ENCODE measurements at regions not wholly inside any gene's neighbourhood (a gene's known extent, or its start where the extent isn't known, plus 50 kb on each side); places are given as distances from the start of the nearest gene placed in this dataset.

GRCh38 chr2:136214307-136215200, 96.6 kb upstream of the CXCR4 start:
- Histone ChIP-seq H3K9ac (ENCODE audit: insufficient read depth, low read length) (no peak overlapping the region), H3K27me3 (ENCODE audit: control insufficient read depth, insufficient read depth, low read length) (no peaks in the 10 kb centered on the region), H3K4me2 (ENCODE audit: extremely low read depth, insufficient read depth, low read length) (no peak overlapping the region), H3K36me3 (ENCODE audit: control insufficient read depth, insufficient read depth, low read length) (no peaks in the 10 kb centered on the region), H3K27ac (ENCODE audit: insufficient read depth, low read length) (no peak overlapping the region), H3K79me2 (ENCODE audit: control insufficient read depth, insufficient read depth, low read length) (no peaks in the 10 kb centered on the region), H3K9me3 (ENCODE audit: control insufficient read depth, insufficient read depth, low read depth, low read length) (no peaks in the 10 kb centered on the region), H4K20me1 (ENCODE audit: control insufficient read depth, extremely low read depth, insufficient read depth, low read length) (no peaks in the 10 kb centered on the region), H3K4me1 (ENCODE audit: control insufficient read depth, extremely low read depth, insufficient read depth, low read length) (no peaks in the 10 kb centered on the region), H2AFZ (ENCODE audit: low read length) (no peak overlapping the region), H3K4me3 (replicated peaks in 1 of 4; ENCODE audit: control extremely low read depth in 1 of 4, insufficient read depth in 1 of 4, low read depth in 3 of 4, low read length in 4 of 4) (no peak overlapping the region)
- no peak for TF ChIP-seq EZH2 (IDR thresholded peaks at IDR 0.05; ENCODE audit: low read length, missing control alignments)
- no peak for DNase-seq (ENCODE audit: low read depth in 2 of 2)

- TF ChIP-seq CTCF (conservative IDR thresholded peaks at IDR 0.05 in 1 of 2, IDR thresholded peaks at IDR 0.05 in 1 of 2; ENCODE audit: low read depth in 1 of 2, low read length in 2 of 2) (no peak), EZH2 (IDR thresholded peaks at IDR 0.05; ENCODE audit: low read length, missing control alignments) (no peak)
Measured at GRCh38 chr2:136213836-136214235, 95.9 kb upstream of the CXCR4 start.

GRCh38 chr2:136212426-136213378, 94.8 kb upstream of the CXCR4 start:
- H3K9me3 ChIP-seq (ENCODE audit: control insufficient read depth, insufficient read depth, low read depth, low read length), result no peaks in the 10 kb centered on the region
- H3K9ac ChIP-seq (ENCODE audit: insufficient read depth, low read length), result no peak overlapping the region
- no peak overlapping the region for H3K27ac ChIP-seq (ENCODE audit: insufficient read depth, low read length)
- H2AFZ ChIP-seq (ENCODE audit: low read length), result no peak overlapping the region
- no peaks in the 10 kb centered on the region for H4K20me1 ChIP-seq (ENCODE audit: control insufficient read depth, extremely low read depth, insufficient read depth, low read length)
- H3K27me3 ChIP-seq (ENCODE audit: control insufficient read depth, insufficient read depth, low read length), result no peaks in the 10 kb centered on the region
- no peaks in the 10 kb centered on the region for H3K79me2 ChIP-seq (ENCODE audit: control insufficient read depth, insufficient read depth, low read length)
- TF ChIP-seq CTCF (conservative IDR thresholded peaks at IDR 0.05 in 1 of 2, IDR thresholded peaks at IDR 0.05 in 1 of 2; ENCODE audit: low read depth in 1 of 2, low read length in 2 of 2), result no peak
- no peak for TF ChIP-seq EZH2 (IDR thresholded peaks at IDR 0.05; ENCODE audit: low read length, missing control alignments)
- H3K4me1 ChIP-seq (ENCODE audit: control insufficient read depth, extremely low read depth, insufficient read depth, low read length), result no peaks in the 10 kb centered on the region
- DNase-seq (ENCODE audit: low read depth in 2 of 2), result no peak
- no peaks in the 10 kb centered on the region for H3K36me3 ChIP-seq (ENCODE audit: control insufficient read depth, insufficient read depth, low read length)
- no peak overlapping the region for H3K4me2 ChIP-seq (ENCODE audit: extremely low read depth, insufficient read depth, low read length)
- no peak overlapping the region for H3K4me3 ChIP-seq (replicated peaks in 1 of 4; ENCODE audit: control extremely low read depth in 1 of 4, insufficient read depth in 1 of 4, low read depth in 3 of 4, low read length in 4 of 4)

More at GRCh38 chr2:136213836-136214235, 95.9 kb upstream of the CXCR4 start:
- no peak overlapping the region for H3K27ac ChIP-seq (ENCODE audit: insufficient read depth, low read length)
- no peak overlapping the region for H3K4me3 ChIP-seq (replicated peaks in 1 of 4; ENCODE audit: control extremely low read depth in 1 of 4, insufficient read depth in 1 of 4, low read depth in 3 of 4, low read length in 4 of 4)
- no peaks in the 10 kb centered on the region for H3K79me2 ChIP-seq (ENCODE audit: control insufficient read depth, insufficient read depth, low read length)
- H2AFZ ChIP-seq (ENCODE audit: low read length), result no peak overlapping the region
- H3K27me3 ChIP-seq (ENCODE audit: control insufficient read depth, insufficient read depth, low read length), result no peaks in the 10 kb centered on the region
- no peak overlapping the region for H3K9ac ChIP-seq (ENCODE audit: insufficient read depth, low read length)
- H3K36me3 ChIP-seq (ENCODE audit: control insufficient read depth, insufficient read depth, low read length), result no peaks in the 10 kb centered on the region
- no peaks in the 10 kb centered on the region for H4K20me1 ChIP-seq (ENCODE audit: control insufficient read depth, extremely low read depth, insufficient read depth, low read length)
- no peak for DNase-seq (ENCODE audit: low read depth in 2 of 2)
- no peak overlapping the region for H3K4me2 ChIP-seq (ENCODE audit: extremely low read depth, insufficient read depth, low read length)
- no peaks in the 10 kb centered on the region for H3K4me1 ChIP-seq (ENCODE audit: control insufficient read depth, extremely low read depth, insufficient read depth, low read length)
- no peaks in the 10 kb centered on the region for H3K9me3 ChIP-seq (ENCODE audit: control insufficient read depth, insufficient read depth, low read depth, low read length)
